ENCODE measurements at regions not wholly inside any gene's neighbourhood (a gene's known extent, or its start where the extent isn't known, plus 50 kb on each side); places are given as distances from the start of the nearest gene placed in this dataset.

DNA sequence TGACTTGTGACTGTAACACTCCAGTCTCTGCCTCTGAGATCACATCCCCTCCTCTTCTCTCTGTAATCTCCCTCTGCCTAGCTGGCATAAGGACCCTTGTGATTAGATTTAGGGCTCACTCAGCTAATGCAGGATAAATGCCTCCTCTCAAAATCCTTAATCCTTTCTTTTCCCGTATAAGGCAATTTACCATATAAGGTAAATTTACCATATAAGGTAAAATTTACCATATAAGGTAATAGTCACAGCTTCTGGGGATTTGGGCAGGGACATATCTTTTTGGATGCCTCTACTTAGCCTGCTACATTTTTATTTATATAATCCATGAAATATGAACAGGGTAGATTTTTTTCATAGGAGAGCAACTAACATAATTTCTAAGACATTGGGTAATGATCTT lies 318.0 kb upstream of the PUM3 start:
- intact Hi-C loops (cut with micrococcal nuclease), result no loop called here
- Histone ChIP-seq H3K27ac (replicated peaks) (no peak overlapping the region), H3K27me3 (ENCODE audit: low read depth) (peaks cover 25% of the 10 kb centered on the region), H3K4me3 (no peak overlapping the region), H3K9me3 (replicated peaks) (peaks cover 8% of the 10 kb centered on the region), H3K4me1 (no peaks in the 10 kb centered on the region), H3K36me3 (no peaks in the 10 kb centered on the region)
- DNase-seq, result no peak
- TF ChIP-seq, protein P1, sequence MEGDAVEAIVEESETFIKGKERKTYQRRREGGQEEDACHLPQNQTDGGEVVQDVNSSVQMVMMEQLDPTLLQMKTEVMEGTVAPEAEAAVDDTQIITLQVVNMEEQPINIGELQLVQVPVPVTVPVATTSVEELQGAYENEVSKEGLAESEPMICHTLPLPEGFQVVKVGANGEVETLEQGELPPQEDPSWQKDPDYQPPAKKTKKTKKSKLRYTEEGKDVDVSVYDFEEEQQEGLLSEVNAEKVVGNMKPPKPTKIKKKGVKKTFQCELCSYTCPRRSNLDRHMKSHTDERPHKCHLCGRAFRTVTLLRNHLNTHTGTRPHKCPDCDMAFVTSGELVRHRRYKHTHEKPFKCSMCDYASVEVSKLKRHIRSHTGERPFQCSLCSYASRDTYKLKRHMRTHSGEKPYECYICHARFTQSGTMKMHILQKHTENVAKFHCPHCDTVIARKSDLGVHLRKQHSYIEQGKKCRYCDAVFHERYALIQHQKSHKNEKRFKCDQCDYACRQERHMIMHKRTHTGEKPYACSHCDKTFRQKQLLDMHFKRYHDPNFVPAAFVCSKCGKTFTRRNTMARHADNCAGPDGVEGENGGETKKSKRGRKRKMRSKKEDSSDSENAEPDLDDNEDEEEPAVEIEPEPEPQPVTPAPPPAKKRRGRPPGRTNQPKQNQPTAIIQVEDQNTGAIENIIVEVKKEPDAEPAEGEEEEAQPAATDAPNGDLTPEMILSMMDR (IDR thresholded peaks at IDR 0.05; ENCODE audit: borderline replicate concordance), result no peak

DNA sequence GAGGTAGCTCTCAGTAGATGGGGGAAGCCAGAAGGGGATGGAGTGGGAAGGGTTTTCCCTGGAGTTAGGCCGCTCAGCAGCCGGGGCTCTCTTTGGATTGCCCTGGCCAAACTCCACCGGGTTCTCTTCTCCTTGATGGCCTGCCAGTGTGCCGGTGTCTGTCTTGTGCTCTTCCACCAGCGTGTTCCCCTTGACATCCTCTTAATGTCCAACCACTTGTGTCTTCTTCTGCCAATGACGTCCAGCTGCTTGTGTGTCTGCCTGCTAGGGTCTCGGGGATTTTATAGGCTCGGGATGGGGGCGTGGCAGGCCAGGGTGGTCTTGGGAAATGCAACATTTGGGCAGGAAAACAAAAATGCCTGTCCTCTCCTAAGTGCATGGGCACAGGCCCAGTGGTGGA lies 313.1 kb upstream of the PUM3 start:
- DNase-seq, result no peak
- TF ChIP-seq, protein P1 (IDR thresholded peaks at IDR 0.05; ENCODE audit: borderline replicate concordance), result no peak
- Histone ChIP-seq H3K36me3 (no peaks in the 10 kb centered on the region), H3K4me3 (no peak overlapping the region), H3K27me3 (ENCODE audit: low read depth) (peaks cover 6% of the 10 kb centered on the region), H3K27ac (replicated peaks) (no peak overlapping the region), H3K9me3 (replicated peaks) (peaks cover 6% of the 10 kb centered on the region), H3K4me1 (no peaks in the 10 kb centered on the region)
- intact Hi-C loops (cut with micrococcal nuclease), result no loop called here

DNA sequence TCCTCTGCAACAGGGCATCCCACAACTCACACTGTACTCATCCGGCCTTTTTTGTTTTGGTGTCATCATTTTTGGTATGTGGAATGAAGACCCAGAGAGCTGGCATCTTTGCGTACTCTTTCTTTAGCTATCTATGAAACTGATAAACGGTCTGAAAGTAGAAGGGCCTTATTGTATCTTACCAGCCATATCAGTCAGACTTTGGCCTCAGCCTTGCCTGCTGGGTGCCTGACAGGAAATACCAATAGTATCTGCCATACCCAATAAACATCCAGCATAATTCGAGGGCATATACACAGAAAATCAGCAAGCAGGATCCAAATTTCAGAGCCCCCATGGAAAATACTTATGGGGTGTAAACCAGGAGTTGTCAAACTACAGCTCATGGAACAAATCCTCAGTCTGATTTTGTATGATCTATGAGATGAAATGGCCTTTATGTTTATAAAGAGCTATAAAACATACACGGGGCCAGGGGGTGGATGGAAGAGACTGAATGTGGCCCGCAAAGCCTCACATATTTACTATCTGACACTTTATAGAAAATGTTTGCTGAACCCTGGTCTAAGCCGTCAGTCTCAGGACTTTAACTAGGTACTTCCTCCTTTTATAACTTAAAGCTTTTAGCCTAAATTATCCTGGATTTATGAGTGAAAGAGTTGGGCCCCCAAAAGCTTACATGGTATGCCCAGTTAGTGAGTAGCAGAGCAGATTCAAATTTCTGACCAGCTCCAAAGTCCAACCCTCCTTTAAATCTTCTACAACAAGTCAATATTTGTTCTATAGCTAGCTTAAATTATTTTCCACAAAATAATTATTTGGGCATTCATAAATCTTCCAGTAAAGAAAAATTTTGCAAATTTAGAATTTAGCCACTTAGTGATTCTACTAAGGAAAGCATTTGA lies 308.0 kb upstream of the PUM3 start:
- no peaks in the 10 kb centered on the region for H3K27me3 ChIP-seq (ENCODE audit: low read depth)
- H3K4me1 ChIP-seq, result no peaks in the 10 kb centered on the region
- no peak for DNase-seq
- intact Hi-C loops (cut with micrococcal nuclease), result no loop called here
- TF ChIP-seq, protein P1 (IDR thresholded peaks at IDR 0.05; ENCODE audit: borderline replicate concordance), result no peak
- H3K27ac ChIP-seq (replicated peaks), result no peak overlapping the region
- H3K4me3 ChIP-seq, result no peak overlapping the region
- H3K36me3 ChIP-seq, result no peaks in the 10 kb centered on the region
- H3K9me3 ChIP-seq (replicated peaks), result no peaks in the 10 kb centered on the region

DNA sequence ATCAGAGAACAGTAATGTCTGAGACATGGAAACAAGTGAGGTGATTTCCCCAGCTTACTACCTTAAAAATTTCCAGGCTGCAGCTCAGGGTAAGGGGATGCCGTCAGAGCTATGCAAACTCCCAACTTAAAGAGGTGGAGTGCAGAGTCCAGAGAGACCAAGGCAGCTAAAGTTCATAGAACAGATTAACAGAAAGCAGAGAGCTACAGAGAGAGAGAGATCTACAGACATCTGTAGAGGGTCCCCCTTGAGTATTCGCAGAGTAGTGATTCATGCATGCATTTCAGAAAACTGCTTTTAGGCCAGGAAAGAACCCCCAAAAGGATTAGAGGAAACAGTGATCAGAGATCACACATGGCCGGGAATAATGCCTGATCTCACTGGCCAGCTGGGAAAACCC lies 306.2 kb upstream of the PUM3 start:
- no peaks in the 10 kb centered on the region for H3K4me1 ChIP-seq

DNA sequence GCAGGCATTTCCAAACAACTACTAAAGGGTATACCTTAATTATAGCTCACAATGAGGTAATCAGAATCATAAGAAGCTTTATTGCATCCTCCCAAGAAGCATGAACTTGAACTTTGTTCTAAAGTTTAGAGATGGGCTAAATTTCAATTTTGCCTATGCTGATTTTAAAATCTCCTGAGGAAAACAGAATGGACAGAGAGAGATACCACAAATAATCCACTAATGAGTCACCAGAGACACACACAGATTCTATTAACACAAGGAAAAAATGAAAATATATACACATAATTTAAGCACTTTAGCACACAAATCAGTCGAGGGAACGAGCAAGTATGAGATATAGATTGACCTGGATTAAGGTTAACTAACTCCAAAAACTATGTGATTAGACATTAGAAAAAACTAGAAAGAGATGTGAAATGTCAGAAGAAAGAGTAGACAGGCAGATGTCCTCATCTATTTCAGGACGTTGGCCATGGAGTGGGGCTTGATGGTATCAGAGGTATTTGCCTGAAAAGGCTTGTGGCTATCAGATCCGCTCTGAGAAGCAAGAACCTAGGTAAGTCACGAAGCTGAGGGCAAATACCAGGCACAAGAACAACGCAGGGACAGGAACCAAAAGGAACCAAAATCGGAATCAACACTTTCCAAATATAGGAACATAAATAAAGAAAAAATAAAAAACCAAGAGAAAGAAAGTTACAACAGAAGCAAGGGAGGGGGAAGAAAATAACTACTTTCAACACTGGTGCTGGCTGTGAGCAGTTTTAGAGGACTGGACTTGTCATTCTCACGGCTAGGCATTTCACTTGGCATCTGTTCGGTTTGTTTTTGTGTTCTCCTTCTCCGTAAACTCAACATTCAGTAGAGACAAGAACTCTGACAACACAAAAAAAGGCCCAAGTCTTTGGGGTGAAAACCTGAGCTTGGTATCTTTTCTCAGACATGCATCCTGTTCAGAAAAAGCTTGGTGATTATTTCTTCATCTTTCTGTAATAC lies 294.6 kb upstream of the PUM3 start:
- no peak overlapping the region for H3K4me3 ChIP-seq
- DNase-seq, result no peak
- TF ChIP-seq, protein P1 (IDR thresholded peaks at IDR 0.05; ENCODE audit: borderline replicate concordance), result no peak
- H3K36me3 ChIP-seq, result no peaks in the 10 kb centered on the region
- intact Hi-C loops (cut with micrococcal nuclease), result no loop called here
- no peaks in the 10 kb centered on the region for H3K4me1 ChIP-seq
- H3K27ac ChIP-seq (replicated peaks), result no peak overlapping the region
- H3K9me3 ChIP-seq (replicated peaks), result peaks cover 30% of the 10 kb centered on the region
- no peaks in the 10 kb centered on the region for H3K27me3 ChIP-seq (ENCODE audit: low read depth)

More for the DNA sequence above, 306.2 kb upstream of the PUM3 start:
- intact Hi-C loops (cut with micrococcal nuclease), result no loop called here
- no peak overlapping the region for H3K4me3 ChIP-seq
- TF ChIP-seq, protein P1 (IDR thresholded peaks at IDR 0.05; ENCODE audit: borderline replicate concordance), result no peak
- H3K36me3 ChIP-seq, result no peaks in the 10 kb centered on the region
- H3K27ac ChIP-seq (replicated peaks), result no peak overlapping the region
- H3K9me3 ChIP-seq (replicated peaks), result no peaks in the 10 kb centered on the region
- no peak for DNase-seq
- no peaks in the 10 kb centered on the region for H3K27me3 ChIP-seq (ENCODE audit: low read depth)
